ENCODE measurements at regions not wholly inside any gene's neighbourhood (a gene's known extent, or its start where the extent isn't known, plus 50 kb on each side); places are given as distances from the start of the nearest gene placed in this dataset.

DNA sequence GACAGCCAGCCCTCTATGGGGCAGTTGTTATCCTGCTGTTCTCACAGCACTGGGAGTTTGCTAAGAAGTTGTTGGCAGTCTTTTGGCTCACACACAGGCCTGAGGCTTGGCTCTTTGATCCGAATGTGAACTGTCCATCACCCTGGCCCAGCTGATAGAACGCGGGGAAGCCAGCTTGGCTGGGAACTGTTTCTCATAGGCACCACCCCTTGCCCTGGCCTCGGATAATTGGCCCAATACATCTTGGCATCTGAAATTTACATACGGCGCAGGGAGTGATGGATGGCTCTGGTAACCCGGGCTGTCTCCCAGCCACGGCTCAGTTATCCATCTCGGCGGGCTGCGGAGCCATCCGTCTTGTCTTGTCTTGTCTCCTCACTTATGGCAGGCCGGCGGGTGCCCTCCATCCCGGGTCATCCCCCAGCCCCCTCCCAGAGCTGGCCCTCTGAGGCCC is 164.1 kb downstream of the PHETA1 start:
- TF ChIP-seq POLR2AphosphoS5 (IDR thresholded peaks at IDR 0.05; ENCODE audit: low read length) (no peak), CHD4 (IDR thresholded peaks at IDR 0.05) (no peak), EZH2 (IDR thresholded peaks at IDR 0.05; ENCODE audit: borderline replicate concordance, control insufficient read depth, low read depth, low read length) (no peak), IKZF1 (conservative IDR thresholded peaks at IDR 0.05) (no peak), SIN3A (IDR thresholded peaks at IDR 0.05; ENCODE audit: low read depth, low read length) (no peak), YY1 (IDR thresholded peaks at IDR 0.05; ENCODE audit: low read depth, low read length) (no peak), HDAC6 (IDR thresholded peaks at IDR 0.05; ENCODE audit: unreplicated experiment) (no peak)
- TF ChIP-seq, protein P1, sequence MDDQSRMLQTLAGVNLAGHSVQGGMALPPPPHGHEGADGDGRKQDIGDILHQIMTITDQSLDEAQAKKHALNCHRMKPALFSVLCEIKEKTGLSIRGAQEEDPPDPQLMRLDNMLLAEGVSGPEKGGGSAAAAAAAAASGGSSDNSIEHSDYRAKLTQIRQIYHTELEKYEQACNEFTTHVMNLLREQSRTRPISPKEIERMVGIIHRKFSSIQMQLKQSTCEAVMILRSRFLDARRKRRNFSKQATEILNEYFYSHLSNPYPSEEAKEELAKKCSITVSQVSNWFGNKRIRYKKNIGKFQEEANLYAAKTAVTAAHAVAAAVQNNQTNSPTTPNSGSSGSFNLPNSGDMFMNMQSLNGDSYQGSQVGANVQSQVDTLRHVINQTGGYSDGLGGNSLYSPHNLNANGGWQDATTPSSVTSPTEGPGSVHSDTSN (IDR thresholded peaks at IDR 0.05; ENCODE audit: insufficient replicate concordance, low read depth, low read length) = no peak
